Mesendoderm (in vitro differentiated cells): ENCODE measurements at regions not wholly inside any gene's neighbourhood (a gene's known extent, or its start where the extent isn't known, plus 50 kb on each side); places are given as distances from the start of the nearest gene placed in this dataset.
A peak's percentile ranks its signal among the peaks of the same experiment; 100 is the strongest.

ENCODE experiments used
- DNase-seq: peaks from one replicate; pipeline ENCODE4 v3.0.0; 2013
- H2AK5ac ChIP-seq: 2 replicates; pipeline ENCODE4 v1.6.1; 2013; ENCODE audit warnings: low read length, inconsistent platforms
- H2BK120ac ChIP-seq: 2 replicates; pipeline ENCODE4 v1.6.1; 2013; ENCODE audit warnings: low read depth, mild to moderate bottlenecking, low read length, moderate library complexity, mixed read lengths
- H2BK15ac ChIP-seq: replicated peaks from 2 replicates; pipeline ENCODE4 v1.6.1; 2013; ENCODE audit warnings: low read depth, mild to moderate bottlenecking, moderate library complexity
- H2BK5ac ChIP-seq: 2 replicates; pipeline ENCODE4 v1.6.1; 2013; ENCODE audit warnings: low read length, inconsistent platforms
- H3K18ac ChIP-seq: 2 replicates; pipeline ENCODE4 v1.6.1; 2013; ENCODE audit warnings: mild to moderate bottlenecking, low read length, mixed read lengths
- H3K23ac ChIP-seq: one replicate; pipeline ENCODE4 v1.6.1; 2013; ENCODE audit warnings: low read length
- H3K27ac ChIP-seq: 2 replicates; pipeline ENCODE4 v1.5.1; 2013; ENCODE audit warnings: low read depth, mild to moderate bottlenecking, inconsistent platforms, low read length, moderate library complexity
- H3K27me3 ChIP-seq: 2 replicates; pipeline ENCODE4 v1.6.1; 2013; ENCODE audit warnings: low read length, control low read depth, mild to moderate bottlenecking, inconsistent platforms; ENCODE audit not compliant: insufficient read depth, poor library complexity
- H3K36me3 ChIP-seq: 2 replicates; pipeline ENCODE4 v1.6.1; 2013; ENCODE audit warnings: low read length, inconsistent platforms; ENCODE audit not compliant: control insufficient read depth, insufficient read depth
- H3K4ac ChIP-seq: one replicate; pipeline ENCODE4 v1.6.1; 2013; ENCODE audit warnings: low read depth, mild to moderate bottlenecking, low read length, moderate library complexity
- H3K4me1 ChIP-seq: 2 replicates; pipeline ENCODE4 v1.6.1; 2013; ENCODE audit warnings: low read depth, low read length, inconsistent platforms; ENCODE audit not compliant: control insufficient read depth
- H3K4me2 ChIP-seq: 2 replicates; pipeline ENCODE4 v1.6.1; 2013; ENCODE audit warnings: low read length
- H3K4me3 ChIP-seq: 2 replicates; pipeline ENCODE4 v1.5.1; 2013; ENCODE audit warnings: mild to moderate bottlenecking, low read length
- H3K56ac ChIP-seq: one replicate; pipeline ENCODE4 v1.6.1; 2013; ENCODE audit warnings: low read length
- H3K79me1 ChIP-seq: 2 replicates; pipeline ENCODE4 v1.6.1; 2013; ENCODE audit warnings: low read length, inconsistent platforms
- H3K79me2 ChIP-seq: 2 replicates; pipeline ENCODE4 v1.6.1; 2013; ENCODE audit warnings: mild to moderate bottlenecking, low read length; ENCODE audit not compliant: control insufficient read depth, insufficient read depth
- H3K9ac ChIP-seq: 2 replicates; pipeline ENCODE4 v1.6.1; 2013; ENCODE audit warnings: low read length, inconsistent platforms
- H4K5ac ChIP-seq: one replicate; pipeline ENCODE4 v1.6.1; 2013; ENCODE audit warnings: low read length
- H4K8ac ChIP-seq: one replicate; pipeline ENCODE4 v1.6.1; 2013; ENCODE audit warnings: low read depth, mild to moderate bottlenecking, control low read depth, low read length, moderate library complexity
- WGBS: extraction: QIAGEN DNeasy Blood & Tissue Kit; methylation state at CpG from one replicate; pipeline ENCODE4 v1.1.7; 2013; ENCODE audit warnings: low lambda C conversion rate, missing lambda C conversion rate; ENCODE audit not compliant: insufficient coverage; ENCODE audit errors: extremely low coverage; 5-methylcytosine and 5-hydroxymethylcytosine counted together

GRCh38 chr22:48840112-48840949 is 987.3 kb downstream of the BRD1 start:
- DNase-seq, result no peak
- Histone ChIP-seq H3K23ac (no peak overlapping the region), H3K18ac (no peak overlapping the region), H3K4me3 (no peak overlapping the region), H3K27ac (no peak overlapping the region), H2AK5ac (no peak overlapping the region), H4K5ac (no peak overlapping the region), H3K79me1 (no peaks in the 10 kb centered on the region), H3K9ac (no peak overlapping the region), H3K79me2 (no peaks in the 10 kb centered on the region), H3K36me3 (no peaks in the 10 kb centered on the region), H4K8ac (no peak overlapping the region), H2BK15ac (no peak overlapping the region), H3K4me1 (no peaks in the 10 kb centered on the region), H3K27me3 (no peaks in the 10 kb centered on the region), H2BK5ac (no peak overlapping the region), H3K56ac (no peak overlapping the region), H3K4ac (no peak overlapping the region), H2BK120ac (no peak overlapping the region), H3K4me2 (no peak overlapping the region)
- no CpG with 5 or more reads among the region's 16 CpGs for WGBS

DNA sequence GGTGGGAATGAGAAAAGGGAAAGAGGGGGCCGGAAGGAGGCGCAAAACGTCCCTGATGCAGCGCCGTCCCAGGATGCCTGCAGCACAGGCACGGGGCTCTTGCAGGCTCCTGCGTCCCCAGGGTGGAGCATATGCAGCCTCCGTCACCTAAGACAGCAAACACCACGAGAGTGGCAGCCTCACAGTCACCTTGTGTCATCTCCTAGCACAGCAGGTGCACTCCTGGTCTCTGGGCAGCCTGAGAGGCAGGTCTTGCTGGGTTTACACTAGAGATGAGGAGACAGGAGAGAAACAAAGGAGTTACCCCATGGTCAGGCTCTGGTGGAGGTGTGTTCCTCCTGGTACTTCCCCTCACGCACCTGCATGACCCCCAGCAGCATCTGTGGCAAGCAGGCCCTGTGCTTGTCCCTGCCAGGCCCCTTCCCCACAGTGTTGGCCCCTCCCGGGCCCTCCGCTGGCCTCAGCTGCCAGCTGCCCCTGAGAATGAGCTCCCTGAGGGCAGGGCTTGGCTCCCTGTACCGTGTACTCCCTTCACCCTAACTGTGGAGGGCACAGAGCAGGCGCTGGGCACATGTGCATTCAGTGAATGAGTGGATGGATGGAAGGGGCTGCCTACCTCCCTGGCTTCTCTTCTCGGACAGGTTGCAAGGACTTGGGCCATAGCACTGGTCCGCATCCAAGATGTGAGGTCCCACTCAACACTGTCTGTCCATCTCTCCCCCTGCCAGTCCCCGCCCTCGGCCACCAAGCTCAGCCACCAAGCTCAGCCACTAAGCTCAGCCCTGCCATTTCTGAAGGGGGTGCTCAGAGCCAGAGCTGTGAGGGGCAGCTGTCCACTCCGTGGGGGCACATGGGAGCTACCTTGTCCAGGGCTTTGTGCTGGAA is 988.6 kb downstream of the BRD1 start:
- Histone ChIP-seq H3K4me2 (no peak overlapping the region), H3K4me1 (no peaks in the 10 kb centered on the region), H3K18ac (no peak overlapping the region), H4K5ac (no peak overlapping the region), H2AK5ac (no peak overlapping the region), H3K23ac (peak overlapping the region; percentile 45), H3K56ac (no peak overlapping the region), H3K4ac (no peak overlapping the region), H3K27ac (no peak overlapping the region), H2BK5ac (no peak overlapping the region), H3K79me2 (no peaks in the 10 kb centered on the region), H3K9ac (no peak overlapping the region), H3K27me3 (no peaks in the 10 kb centered on the region), H4K8ac (no peak overlapping the region), H3K36me3 (no peaks in the 10 kb centered on the region), H3K79me1 (no peaks in the 10 kb centered on the region), H3K4me3 (no peak overlapping the region), H2BK120ac (no peak overlapping the region), H2BK15ac (no peak overlapping the region)
- no CpG with 5 or more reads among the region's 19 CpGs for WGBS
- no peak for DNase-seq

DNA sequence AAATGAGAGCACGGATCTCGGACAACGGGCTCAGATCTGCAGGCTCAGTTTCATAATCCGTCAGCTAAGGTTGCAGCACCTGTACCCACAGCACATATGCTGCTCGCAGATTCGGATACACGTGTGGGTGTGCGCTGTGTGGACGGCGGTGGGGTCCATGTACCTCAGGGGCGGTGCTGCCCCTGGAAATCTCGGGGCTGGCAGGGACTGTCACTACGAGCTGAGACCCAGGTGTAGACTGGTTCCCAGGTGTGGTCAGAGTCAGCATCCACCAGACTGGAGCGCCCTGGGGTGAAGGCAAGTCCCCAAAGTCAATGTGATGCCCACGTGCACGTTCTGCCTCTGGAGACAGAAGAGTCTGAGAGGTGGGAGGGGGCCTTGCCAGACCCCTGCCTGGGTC is 989.3 kb downstream of the BRD1 start:
- Histone ChIP-seq H3K27ac (no peak overlapping the region), H3K4me2 (no peak overlapping the region), H4K8ac (no peak overlapping the region), H3K23ac (no peak overlapping the region), H3K4me1 (no peaks in the 10 kb centered on the region), H2BK120ac (no peak overlapping the region), H3K56ac (no peak overlapping the region), H4K5ac (no peak overlapping the region), H3K27me3 (no peaks in the 10 kb centered on the region), H3K4me3 (no peak overlapping the region), H3K36me3 (no peaks in the 10 kb centered on the region), H2BK5ac (no peak overlapping the region), H2BK15ac (no peak overlapping the region), H3K79me2 (no peaks in the 10 kb centered on the region), H3K4ac (no peak overlapping the region), H2AK5ac (no peak overlapping the region), H3K18ac (no peak overlapping the region), H3K9ac (no peak overlapping the region), H3K79me1 (no peaks in the 10 kb centered on the region)
- no CpG with 5 or more reads among the region's 16 CpGs for WGBS
- no peak for DNase-seq

- DNase-seq, result peak; percentile 8
- H3K27ac ChIP-seq, result no peak overlapping the region
- no peak overlapping the region for H3K18ac ChIP-seq
- no peak overlapping the region for H3K4ac ChIP-seq
- no peak overlapping the region for H4K5ac ChIP-seq
- WGBS, result no CpG with 5 or more reads among the region's 16 CpGs
- no peak overlapping the region for H2BK15ac ChIP-seq
- H3K79me2 ChIP-seq, result no peaks in the 10 kb centered on the region
- no peak overlapping the region for H4K8ac ChIP-seq
- H3K36me3 ChIP-seq, result no peaks in the 10 kb centered on the region
- H3K56ac ChIP-seq, result no peak overlapping the region
- H3K23ac ChIP-seq, result no peak overlapping the region
- H3K4me2 ChIP-seq, result no peak overlapping the region
- H3K79me1 ChIP-seq, result no peaks in the 10 kb centered on the region
- no peak overlapping the region for H2BK120ac ChIP-seq
- H3K9ac ChIP-seq, result no peak overlapping the region
- H3K27me3 ChIP-seq, result no peaks in the 10 kb centered on the region
- H3K4me1 ChIP-seq, result no peaks in the 10 kb centered on the region
- no peak overlapping the region for H2AK5ac ChIP-seq
- no peak overlapping the region for H3K4me3 ChIP-seq
- no peak overlapping the region for H2BK5ac ChIP-seq
Observed at GRCh38 chr22:48837341-48837935, 990.2 kb downstream of the BRD1 start.

- Histone ChIP-seq H3K79me2 (no peaks in the 10 kb centered on the region), H2BK120ac (no peak overlapping the region), H3K9ac (no peak overlapping the region), H4K5ac (no peak overlapping the region), H3K4me3 (no peak overlapping the region), H3K79me1 (no peaks in the 10 kb centered on the region), H3K4me1 (no peaks in the 10 kb centered on the region), H3K4me2 (no peak overlapping the region), H3K23ac (no peak overlapping the region), H2AK5ac (no peak overlapping the region), H3K18ac (no peak overlapping the region), H2BK5ac (no peak overlapping the region), H3K27me3 (no peaks in the 10 kb centered on the region), H3K27ac (no peak overlapping the region), H3K36me3 (no peaks in the 10 kb centered on the region), H4K8ac (no peak overlapping the region), H2BK15ac (no peak overlapping the region), H3K56ac (no peak overlapping the region), H3K4ac (no peak overlapping the region)
- no CpG with 5 or more reads among the region's 19 CpGs for WGBS
- no peak for DNase-seq
Observed at GRCh38 chr22:48836673-48837340, 990.9 kb downstream of the BRD1 start.
